H9 (cell line): ENCODE measurements at regions not wholly inside any gene's neighbourhood (a gene's known extent, or its start where the extent isn't known, plus 50 kb on each side); places are given as distances from the start of the nearest gene placed in this dataset.

Source experiments
- DNase-seq: peaks from one replicate; pipeline ENCODE4 v3.0.0-alpha.2; 2017
- H2AFZ ChIP-seq: one replicate; pipeline ENCODE4 v1.6.1; 2013; ENCODE audit warnings: mild to moderate bottlenecking, low read length, control low read depth, moderate library complexity
- H2AK5ac ChIP-seq: 2 replicates; pipeline ENCODE4 v1.6.1; 2013; ENCODE audit warnings: low read length, control low read depth, mixed read lengths; ENCODE audit not compliant: insufficient read length
- H2BK120ac ChIP-seq: one replicate; pipeline ENCODE4 v1.6.1; 2013; ENCODE audit warnings: low read depth, mild to moderate bottlenecking, low read length, control low read depth, inconsistent platforms; ENCODE audit not compliant: poor library complexity, severe bottlenecking
- H2BK12ac ChIP-seq: 2 replicates; pipeline ENCODE4 v1.6.1; 2013; ENCODE audit warnings: low read length, control low read depth, mixed read lengths, low read depth; ENCODE audit not compliant: insufficient read length
- H2BK15ac ChIP-seq: 2 replicates; pipeline ENCODE4 v1.6.1; 2013; ENCODE audit warnings: low read depth, low read length, control low read depth
- H2BK20ac ChIP-seq: one replicate; pipeline ENCODE4 v1.6.1; 2013; ENCODE audit warnings: low read depth, mild to moderate bottlenecking, low read length, control low read depth, inconsistent platforms; ENCODE audit not compliant: poor library complexity, severe bottlenecking
- H2BK5ac ChIP-seq: 2 replicates; pipeline ENCODE4 v1.6.1; 2013; ENCODE audit warnings: low read length, control low read depth, mixed read lengths; ENCODE audit not compliant: insufficient read length
- H3K14ac ChIP-seq: 2 replicates; pipeline ENCODE4 v1.6.1; 2013; ENCODE audit warnings: low read length, control low read depth; ENCODE audit not compliant: insufficient read depth
- H3K18ac ChIP-seq: 2 replicates; pipeline ENCODE4 v1.6.1; 2013; ENCODE audit warnings: low read depth, mild to moderate bottlenecking, mixed read lengths, low read length, control low read depth; ENCODE audit not compliant: insufficient read length
- H3K23ac ChIP-seq: 2 replicates; pipeline ENCODE4 v1.6.1; 2013; ENCODE audit warnings: low read length, control low read depth, mixed read lengths, low read depth; ENCODE audit not compliant: insufficient read length
- H3K23me2 ChIP-seq: 2 replicates; pipeline ENCODE4 v1.6.1; 2013; ENCODE audit warnings: low read depth, mild to moderate bottlenecking, mixed read lengths, low read length, control low read depth; ENCODE audit not compliant: insufficient read length, poor library complexity, severe bottlenecking
- H3K27ac ChIP-seq: 2 replicates; pipeline ENCODE4 v1.5.1; 2013; ENCODE audit warnings: low read length, control low read depth, mixed read lengths, low read depth; ENCODE audit not compliant: insufficient read length
- H3K27me3 ChIP-seq: 2 replicates; pipeline ENCODE4 v1.6.1; 2013; ENCODE audit warnings: low read length, control low read depth, inconsistent platforms; ENCODE audit not compliant: insufficient read depth
- H3K4ac ChIP-seq: 2 replicates; pipeline ENCODE4 v1.6.1; 2013; ENCODE audit warnings: low read depth, mild to moderate bottlenecking, control low read depth, inconsistent platforms, low read length, moderate library complexity
- H3K4me1 ChIP-seq: 2 replicates; pipeline ENCODE4 v1.6.1; 2013; ENCODE audit warnings: low read length, control low read depth, inconsistent platforms; ENCODE audit not compliant: insufficient read depth
- H3K4me2 ChIP-seq: 2 replicates; pipeline ENCODE4 v1.6.1; 2013; ENCODE audit warnings: low read length, control low read depth, mixed read lengths; ENCODE audit not compliant: insufficient read length, insufficient read depth
- H3K56ac ChIP-seq: 2 replicates; pipeline ENCODE4 v1.6.1; 2013; ENCODE audit warnings: low read depth, mild to moderate bottlenecking, mixed read lengths, low read length, control low read depth; ENCODE audit not compliant: insufficient read length
- H3K79me1 ChIP-seq: 2 replicates; pipeline ENCODE4 v1.6.1; 2013; ENCODE audit warnings: low read depth, mild to moderate bottlenecking, moderate library complexity, low read length, control low read depth, inconsistent platforms; ENCODE audit not compliant: insufficient read depth, poor library complexity, severe bottlenecking
- H3K79me2 ChIP-seq: 2 replicates; pipeline ENCODE4 v1.6.1; 2013; ENCODE audit warnings: low read length, control low read depth, inconsistent platforms; ENCODE audit not compliant: insufficient read depth
- H3K9ac ChIP-seq: 2 replicates; pipeline ENCODE4 v1.6.1; 2013; ENCODE audit warnings: low read length, control low read depth, mixed read lengths; ENCODE audit not compliant: insufficient read length; ENCODE audit errors: extremely low read depth
- H3K9me3 ChIP-seq: one replicate; pipeline ENCODE4 v1.6.1; 2013; ENCODE audit warnings: low read depth, low read length, inconsistent platforms; ENCODE audit not compliant: control insufficient read depth
- H3T11ph ChIP-seq: one replicate; pipeline ENCODE4 v1.6.1; 2013; ENCODE audit warnings: mild to moderate bottlenecking, low read length, control low read depth, inconsistent platforms
- H4K20me1 ChIP-seq: one replicate; pipeline ENCODE4 v1.6.1; 2013; ENCODE audit not compliant: control insufficient read depth, insufficient read length, insufficient read depth
- H4K5ac ChIP-seq: 2 replicates; pipeline ENCODE4 v1.6.1; 2013; ENCODE audit warnings: low read depth, mild to moderate bottlenecking, mixed read lengths, low read length, control low read depth; ENCODE audit not compliant: insufficient read length
- H4K8ac ChIP-seq: replicated peaks from 2 replicates; pipeline ENCODE4 v1.6.1; 2013; ENCODE audit warnings: low read length, control low read depth, mixed read lengths, low read depth; ENCODE audit not compliant: insufficient read length
- H4K91ac ChIP-seq: 2 replicates; pipeline ENCODE4 v1.6.1; 2013; ENCODE audit warnings: low read depth, mild to moderate bottlenecking, moderate library complexity, mixed read lengths, low read length, control low read depth; ENCODE audit not compliant: insufficient read length
- H3K27ac Mint-ChIP-seq, 3 experiments: 2 replicates in 2 of 3; 3 replicates in 1 of 3; pipeline ENCODE4 v1.8.0; 2020 to 2021; ENCODE audit warnings: mixed read lengths in 3 of 3, mild to moderate bottlenecking in 1 of 3, moderate library complexity in 1 of 3
- H3K27me3 Mint-ChIP-seq: 2 replicates; pipeline ENCODE4 v1.8.0; 2021; ENCODE audit warnings: low read depth, mild to moderate bottlenecking, moderate library complexity, mixed read lengths
- H3K36me3 Mint-ChIP-seq, 3 experiments: 2 replicates in 2 of 3; 3 replicates in 1 of 3; pipeline ENCODE4 v1.8.0; 2020 to 2021; ENCODE audit warnings: low read depth in 3 of 3, mixed read lengths in 3 of 3; ENCODE audit not compliant: insufficient read depth in 1 of 3
- H3K4me1 Mint-ChIP-seq, 2 experiments: 2 replicates each; pipeline ENCODE4 v1.8.0; 2020; ENCODE audit warnings: mixed read lengths in 2 of 2
- H3K4me3 Mint-ChIP-seq, 2 experiments: 2 replicates in 1 of 2; 3 replicates in 1 of 2; pipeline ENCODE4 v1.8.0; 2020 to 2021; ENCODE audit warnings: mild to moderate bottlenecking in 2 of 2, mixed read lengths in 2 of 2, moderate library complexity in 1 of 2
- H3K9me3 Mint-ChIP-seq, 2 experiments: 2 replicates in 1 of 2; 3 replicates in 1 of 2; pipeline ENCODE4 v1.8.0; 2020; ENCODE audit warnings: mild to moderate bottlenecking in 2 of 2, mixed read lengths in 2 of 2, moderate library complexity in 1 of 2
- CTCF ChIP-seq: fragments of 200-600 bp; sonication (generic); conservative IDR thresholded peaks from 3 replicates; pipeline ENCODE4 v1.8.0; 2021; ENCODE audit warnings: antibody characterized with exemption, mild to moderate bottlenecking
- WGBS: extraction: QIAGEN DNeasy Blood & Tissue Kit; methylation state at CpG from one replicate; pipeline ENCODE4 v1.1.7; 2013; ENCODE audit warnings: missing lambda C conversion rate, low lambda C conversion rate, mixed read lengths; ENCODE audit not compliant: insufficient read length; ENCODE audit errors: extremely low coverage; 5-methylcytosine and 5-hydroxymethylcytosine counted together

DNA sequence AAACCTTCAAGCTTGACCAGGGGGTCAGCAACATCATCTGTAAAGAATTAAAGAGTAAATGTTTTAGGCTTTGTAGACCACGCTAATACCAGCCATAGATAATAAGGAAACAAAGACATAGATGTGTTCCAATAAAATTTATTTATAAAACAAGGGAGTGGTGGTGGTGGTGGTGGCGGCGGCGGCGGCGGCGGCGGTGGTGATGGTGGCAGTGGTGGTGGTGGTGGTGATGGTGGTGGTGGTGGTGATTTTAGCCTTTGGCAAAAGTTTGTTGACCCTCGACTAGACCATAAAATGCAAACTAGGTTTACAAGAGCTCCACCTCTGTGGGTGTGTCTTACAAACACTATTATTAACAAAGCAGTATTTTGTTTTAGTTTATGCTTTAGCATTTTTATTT lies 222.3 kb upstream of the SPOCK3 start:
- Mint-ChIP-seq H3K27me3 (no peaks in the 10 kb centered on the region), H3K9me3 (no peaks in the 10 kb centered on the region), H3K4me3 (no peak overlapping the region), H3K27ac (no peak overlapping the region), H3K4me1 (peaks cover 0 to 4% of the 10 kb centered on the region in 2 experiments; a peak in 1 of 4 replicates), H3K36me3 (no peaks in the 10 kb centered on the region)
- Histone ChIP-seq H3K4me2 (no peak overlapping the region), H2AK5ac (no peak overlapping the region), H3K4ac (no peak overlapping the region), H3K79me1 (no peaks in the 10 kb centered on the region), H4K20me1 (no peaks in the 10 kb centered on the region), H2BK20ac (no peak overlapping the region), H3K23me2 (no peaks in the 10 kb centered on the region), H3K56ac (no peak overlapping the region), H4K91ac (no peak overlapping the region), H2BK15ac (no peak overlapping the region), H3K79me2 (no peaks in the 10 kb centered on the region), H3K9me3 (no peaks in the 10 kb centered on the region), H2BK12ac (no peak overlapping the region), H4K5ac (no peak overlapping the region), H2AFZ (no peak overlapping the region), H3T11ph (no peak overlapping the region), H3K27me3 (no peaks in the 10 kb centered on the region), H3K14ac (no peak overlapping the region), H3K18ac (no peak overlapping the region), H3K23ac (no peak overlapping the region), H2BK5ac (no peak overlapping the region), H3K27ac (no peak overlapping the region), H4K8ac (no peak overlapping the region), H3K9ac (no peak overlapping the region), H2BK120ac (no peak overlapping the region), H3K4me1 (no peaks in the 10 kb centered on the region)
- no CpG with 5 or more reads among the region's 9 CpGs for WGBS
- DNase-seq: no peak
- TF ChIP-seq CTCF: no peak
